COLO668 (cell line): ENCODE measurements at regions not wholly inside any gene's neighbourhood (a gene's known extent, or its start where the extent isn't known, plus 50 kb on each side); places are given as distances from the start of the nearest gene placed in this dataset.

Experiments used
- DNase-seq: peaks from one replicate; lab custom pipeline; 2025; ENCODE audit not compliant: unreplicated experiment; lab: John Stamatoyannopoulos, UW

DNA sequence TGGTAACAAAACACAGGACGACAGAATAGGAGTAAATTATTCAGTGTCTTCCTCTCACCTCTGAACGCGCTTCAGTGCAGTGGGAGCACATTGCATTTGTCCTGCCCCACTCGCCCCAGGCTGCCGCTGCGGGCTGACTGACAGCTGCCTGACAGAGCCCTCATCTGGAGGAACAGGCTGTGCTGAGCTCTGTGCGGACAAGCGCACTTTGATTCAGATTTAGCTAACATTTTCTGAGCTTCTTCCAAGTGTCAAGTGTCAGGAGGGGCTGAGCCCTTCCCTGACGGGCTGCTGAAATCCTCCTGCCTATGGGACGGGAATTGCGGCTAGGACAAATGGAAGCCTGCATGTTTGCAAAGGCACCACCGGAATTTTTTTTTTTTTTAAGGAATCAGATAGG lies 383.0 kb upstream of the CDH4 start:
- no peak for DNase-seq

DNA sequence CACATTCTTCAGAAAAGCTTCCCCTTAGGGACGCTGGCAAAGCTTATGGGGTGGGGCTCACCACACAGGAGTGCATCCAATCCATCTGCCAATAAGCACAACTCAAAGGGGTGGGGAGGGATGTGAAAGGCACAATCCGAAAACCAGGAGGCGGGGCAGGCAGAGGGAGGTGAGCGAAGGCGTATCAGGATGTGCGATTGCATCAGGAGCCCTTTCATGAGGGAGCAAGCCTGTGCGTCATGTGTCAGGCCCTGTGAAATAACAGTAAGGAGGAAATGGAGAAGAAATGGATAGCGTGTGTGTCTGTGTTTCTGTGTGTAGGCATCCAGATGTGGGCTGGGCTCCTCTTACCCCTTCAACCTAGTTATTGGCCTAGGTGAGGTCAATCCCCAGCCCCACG lies 382.4 kb upstream of the CDH4 start:
- no peak for DNase-seq

DNA sequence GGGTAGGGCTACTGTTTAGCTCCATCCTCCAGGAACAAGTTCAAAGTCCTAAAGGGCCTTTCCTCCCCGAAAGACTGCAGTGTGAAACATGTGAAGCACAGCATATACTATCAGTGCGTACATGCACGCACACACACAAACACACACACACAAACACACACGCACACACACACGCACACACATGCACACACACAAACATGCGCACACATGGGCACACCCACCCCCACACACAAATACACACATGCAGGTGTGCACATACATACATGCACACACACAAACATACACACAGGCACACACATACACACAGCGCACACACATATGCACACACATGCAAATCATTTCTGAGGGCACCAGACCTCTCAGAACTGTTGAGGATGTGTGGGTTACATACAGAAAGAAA lies 382.0 kb upstream of the CDH4 start:
- no peak for DNase-seq

DNA sequence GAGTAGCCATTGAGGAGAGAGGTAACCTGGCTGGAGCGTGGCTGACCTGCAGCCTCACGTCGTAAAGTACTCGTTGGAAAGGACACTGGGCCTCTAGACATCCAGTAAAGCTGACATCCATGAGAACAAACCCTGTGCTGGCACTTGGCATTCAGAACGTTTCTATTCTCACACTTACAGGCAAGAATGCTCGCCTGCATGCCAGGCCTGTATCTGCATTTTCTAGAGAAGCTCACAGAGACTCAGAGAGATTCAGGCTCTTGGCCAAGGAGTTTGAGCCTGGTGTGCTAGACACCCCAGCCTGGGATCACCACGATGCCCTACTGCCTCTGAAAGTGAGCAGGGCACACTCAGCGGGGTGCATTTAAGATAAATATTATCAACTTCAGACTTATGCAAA lies 379.8 kb upstream of the CDH4 start:
- no peak for DNase-seq

DNA sequence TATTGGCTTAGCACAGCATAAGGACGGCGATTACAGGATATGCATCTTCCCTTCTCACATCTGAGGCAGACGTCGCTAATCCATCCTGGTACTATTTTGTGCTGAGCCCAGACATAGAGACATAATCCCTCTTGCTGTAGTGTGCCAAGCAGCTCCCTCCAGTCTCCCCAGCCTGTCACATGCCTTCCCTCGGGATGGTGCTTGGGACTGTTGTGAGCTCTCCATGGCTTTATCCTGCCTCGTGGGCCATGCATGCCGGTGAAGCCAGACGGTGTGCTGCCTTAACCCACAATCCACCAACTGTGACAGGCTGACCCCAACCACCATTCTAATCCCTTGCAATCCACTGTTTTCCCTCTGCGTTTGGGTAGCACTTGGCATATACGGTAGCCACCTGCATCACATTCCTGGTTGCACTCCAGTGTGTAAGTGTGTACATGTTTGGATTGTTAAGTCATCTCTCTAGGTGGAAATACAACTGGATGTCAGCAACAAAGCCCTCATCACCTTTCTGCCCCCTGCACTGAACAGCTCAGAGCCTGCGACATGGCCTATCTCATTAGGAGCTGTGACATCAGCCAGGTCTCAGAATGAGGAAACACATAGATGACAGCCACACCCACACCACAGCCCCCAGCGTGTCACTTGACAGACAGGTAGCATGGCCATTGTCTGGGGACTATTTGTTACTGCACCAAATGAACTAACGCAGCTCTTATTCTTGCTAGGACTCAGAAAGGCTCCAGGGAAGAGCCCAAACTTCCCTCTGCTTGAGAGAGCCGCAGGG lies 374.8 kb upstream of the CDH4 start:
- no peak for DNase-seq

DNA sequence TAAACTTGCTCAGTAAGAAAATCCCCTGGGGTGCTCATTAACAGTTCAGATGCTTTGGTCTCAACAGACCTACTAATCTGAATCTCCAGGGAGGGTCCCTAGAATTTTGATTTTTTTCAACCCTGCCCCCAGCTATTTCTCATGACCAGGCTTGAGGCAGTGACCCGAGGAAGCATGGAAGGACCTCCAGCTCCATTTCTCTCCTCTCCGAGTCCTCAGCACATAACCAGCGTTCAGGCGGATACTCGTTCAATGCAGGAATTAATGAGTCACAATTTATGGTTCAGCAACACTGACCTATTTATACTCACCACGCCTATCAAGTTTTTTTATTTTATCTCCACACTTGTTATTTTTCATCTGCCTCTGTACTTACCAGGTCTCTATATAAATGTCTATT lies 369.2 kb upstream of the CDH4 start:
- no peak for DNase-seq

DNA sequence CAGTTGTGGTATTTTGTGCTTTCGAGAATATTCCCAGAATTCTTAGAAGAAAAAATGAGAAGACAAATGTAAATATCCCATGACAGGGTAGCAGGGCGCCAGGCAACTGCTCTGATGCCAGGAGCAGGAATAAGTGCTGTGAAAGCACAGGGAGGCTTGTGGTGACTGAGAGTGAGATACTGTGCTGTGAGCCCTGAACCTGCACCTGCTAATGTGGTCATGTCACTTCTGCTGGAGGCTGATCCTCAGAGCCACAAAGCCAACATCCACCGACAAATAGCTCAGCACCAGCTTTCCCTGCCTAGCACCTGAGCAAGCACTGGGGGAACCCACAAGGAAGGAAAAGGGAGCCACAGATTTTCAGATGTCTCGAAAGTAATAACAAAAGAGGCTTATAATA lies 368.6 kb upstream of the CDH4 start:
- no peak for DNase-seq

DNA sequence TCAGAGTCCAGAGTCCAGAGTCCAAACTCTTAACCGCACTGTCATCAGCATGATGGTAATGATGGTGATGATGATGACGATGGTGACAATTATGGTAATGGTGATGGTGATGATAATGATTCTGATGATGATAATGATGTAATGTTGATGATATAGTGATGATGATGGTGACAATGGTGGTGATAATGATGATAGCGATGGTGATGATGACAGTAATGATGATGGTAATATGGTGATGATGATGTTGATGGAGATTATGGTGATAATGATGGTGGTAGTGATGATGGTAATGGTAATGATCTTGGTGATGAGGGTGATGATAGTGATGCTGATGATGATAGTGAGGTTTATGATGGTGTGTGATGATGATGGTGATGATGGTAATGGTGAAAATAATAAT lies 367.8 kb upstream of the CDH4 start:
- DNase-seq: no peak

DNA sequence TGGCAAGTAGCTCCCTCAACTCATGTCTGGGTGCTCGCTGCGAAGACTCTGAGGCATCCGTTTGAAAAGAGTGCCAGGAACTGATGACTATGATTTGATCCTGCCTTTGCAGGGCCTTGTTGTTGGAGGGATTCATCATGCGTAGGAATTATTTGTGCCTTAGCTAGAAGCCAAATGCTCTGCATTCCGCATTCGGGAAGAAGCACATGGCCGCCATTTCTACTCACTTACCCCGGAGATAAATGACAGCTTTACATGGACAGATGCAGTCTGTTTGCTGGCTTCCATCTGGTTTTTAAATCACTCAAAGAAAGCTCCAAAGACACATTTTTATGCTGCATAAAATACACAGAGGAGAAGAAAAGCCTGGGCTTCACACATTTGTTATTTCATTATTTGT lies 363.3 kb upstream of the CDH4 start:
- no peak for DNase-seq

DNA sequence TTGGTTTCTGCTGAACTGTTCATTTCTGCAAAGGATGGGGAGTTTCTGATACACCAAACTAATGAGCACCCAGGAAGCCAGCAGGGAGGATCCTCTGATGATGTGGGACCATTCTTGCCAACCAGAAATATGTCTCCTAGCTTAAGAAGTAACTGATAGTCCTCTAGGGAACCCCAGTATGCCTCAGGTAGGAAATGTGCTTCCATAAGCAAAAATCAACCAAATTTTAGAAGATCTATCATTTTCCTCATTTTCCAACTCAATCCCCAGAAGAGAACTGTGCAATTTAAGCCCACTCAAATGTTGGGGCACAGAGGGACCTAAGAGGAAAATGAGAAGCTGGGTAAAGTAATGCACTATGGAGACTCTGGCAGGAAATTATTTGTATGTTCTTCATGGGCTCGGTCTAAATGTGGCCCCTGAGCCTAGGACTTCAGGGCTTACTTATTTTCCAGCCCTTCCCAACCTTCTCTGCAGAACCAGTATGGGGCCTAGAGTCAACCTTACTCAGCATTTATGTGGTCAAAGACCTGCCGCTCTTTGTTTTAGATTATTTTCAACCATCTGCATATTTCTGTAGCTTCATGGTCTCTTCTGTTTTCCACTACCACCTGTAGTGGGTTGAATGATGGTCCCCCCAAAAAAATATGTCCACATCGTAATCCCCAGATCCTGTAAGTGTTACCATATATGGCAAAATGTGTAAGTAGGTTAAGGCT lies 359.8 kb upstream of the CDH4 start:
- no peak for DNase-seq

DNA sequence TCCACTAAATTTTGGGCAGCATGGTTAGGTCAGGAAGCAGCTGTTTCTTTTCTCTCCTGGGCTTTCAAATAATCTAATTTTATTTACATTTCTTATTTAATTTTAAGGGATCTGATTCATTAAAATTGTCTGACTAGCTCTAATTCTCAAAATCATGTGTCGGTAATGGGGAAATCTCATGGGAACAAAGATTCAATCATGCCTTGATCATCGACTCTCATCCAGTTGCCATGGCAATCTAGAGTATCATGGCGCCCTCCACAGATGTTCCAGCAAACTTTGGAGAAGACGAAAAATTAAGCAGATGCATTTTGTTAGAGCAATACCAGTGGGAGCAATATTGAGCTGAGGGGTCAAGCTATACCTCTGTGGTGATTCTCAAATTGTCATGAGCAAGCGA lies 358.0 kb upstream of the CDH4 start:
- DNase-seq: no peak

DNA sequence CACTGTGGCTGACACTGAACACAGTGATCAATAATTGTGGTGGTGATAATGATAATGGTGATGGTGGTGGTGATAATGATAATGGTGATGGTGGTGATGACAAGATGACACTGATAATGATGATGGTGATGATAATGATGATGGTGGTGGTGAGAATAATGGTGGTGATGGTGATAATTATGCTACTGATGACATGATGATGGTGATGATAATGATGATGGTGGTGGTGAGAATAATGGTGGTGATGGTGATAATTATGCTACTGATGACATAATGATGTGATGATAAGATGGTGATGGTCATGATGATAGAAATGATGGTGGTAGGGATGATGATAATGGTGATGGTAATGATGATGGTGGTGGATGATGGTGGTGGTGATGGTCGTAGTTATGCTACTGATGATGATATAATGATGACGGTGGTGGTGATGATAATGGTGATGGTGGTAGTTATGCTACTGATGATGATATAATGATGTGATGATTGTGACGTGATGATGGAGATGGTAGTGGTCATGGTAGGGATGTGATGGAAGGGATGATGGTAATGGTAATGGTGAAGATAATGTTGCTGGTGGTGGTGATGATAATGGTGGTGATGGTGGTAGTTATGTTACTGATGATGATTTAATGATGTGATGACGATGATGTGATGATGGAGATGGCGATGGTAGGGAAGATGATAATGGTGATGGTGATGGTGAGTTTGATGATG lies 356.5 kb upstream of the CDH4 start:
- no peak for DNase-seq

DNA sequence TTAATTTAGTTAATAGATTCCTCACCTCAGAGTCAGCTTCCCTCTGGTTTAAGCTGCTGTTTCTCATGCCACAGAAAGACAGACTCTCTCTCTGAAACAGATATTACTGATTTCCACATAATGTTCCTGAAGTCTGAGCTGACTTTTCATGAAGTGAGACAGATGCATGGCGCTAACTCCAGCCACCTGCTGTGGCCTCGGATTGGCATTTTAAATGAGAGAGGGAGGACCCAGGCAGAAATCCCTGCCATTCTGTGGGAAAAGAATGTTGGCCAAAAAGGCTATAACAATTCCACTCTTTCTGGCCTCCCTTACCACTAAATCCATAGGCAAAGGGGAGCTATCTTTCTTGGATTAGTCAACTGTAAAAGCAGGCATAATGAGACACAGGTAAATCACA lies 354.1 kb upstream of the CDH4 start:
- DNase-seq: no peak

DNA sequence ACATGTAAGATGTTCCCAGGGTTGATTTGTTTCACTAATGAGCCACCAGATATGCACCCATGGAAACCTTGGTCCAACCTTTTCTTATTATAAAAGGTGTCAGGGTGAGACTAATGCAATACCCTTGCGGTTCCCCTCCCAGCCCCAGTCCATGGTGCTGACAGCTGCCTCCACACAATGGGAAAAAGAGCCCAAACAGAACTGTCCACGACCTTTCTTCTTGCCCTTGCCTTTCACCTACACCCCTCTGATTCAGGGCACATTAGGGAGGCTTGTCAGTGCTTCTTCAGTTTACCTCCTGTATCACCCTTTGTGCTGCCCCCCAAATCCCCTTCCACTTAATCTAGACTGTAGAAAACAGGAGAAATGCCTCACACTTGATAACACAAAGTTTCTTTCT lies 352.7 kb upstream of the CDH4 start:
- DNase-seq: no peak

DNA sequence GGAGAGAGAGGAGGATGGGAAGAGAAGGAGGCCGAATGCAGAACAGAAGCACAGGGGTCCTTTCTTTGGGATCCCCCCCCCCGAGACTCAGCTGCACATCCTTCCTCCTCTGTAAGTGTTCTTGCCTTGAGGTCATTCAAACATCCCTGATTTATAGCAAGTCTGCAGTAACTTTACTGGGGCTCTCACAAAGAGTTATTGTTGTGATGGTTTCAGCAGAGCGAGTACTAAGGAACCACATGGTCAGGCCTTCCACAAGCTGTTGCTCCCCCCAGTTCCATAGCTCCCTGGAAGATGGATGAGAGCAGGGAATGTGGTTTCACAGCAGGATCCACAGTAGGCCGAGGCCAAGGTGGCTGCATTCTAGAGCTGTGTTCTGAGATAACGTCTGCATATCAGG lies 351.4 kb upstream of the CDH4 start:
- no peak for DNase-seq

DNA sequence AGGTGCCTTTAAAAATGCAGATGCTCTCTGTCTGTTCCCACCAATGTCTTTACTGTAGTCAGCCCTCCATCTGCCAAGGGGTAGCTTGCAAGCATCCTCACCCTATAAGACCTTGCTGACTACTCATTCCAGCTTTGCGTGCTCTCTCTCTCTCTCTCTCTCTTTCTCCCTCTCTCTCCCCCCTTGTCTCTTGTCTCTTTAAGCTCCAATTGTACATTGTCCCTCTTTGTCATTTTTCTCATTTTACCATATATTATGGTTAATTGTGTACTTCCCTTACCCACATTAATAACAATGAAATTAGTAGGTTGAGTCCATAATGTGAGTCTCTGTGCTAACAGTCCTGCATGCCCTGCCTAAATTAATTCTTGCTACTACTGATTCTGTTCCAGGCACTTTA lies 350.2 kb upstream of the CDH4 start:
- DNase-seq: no peak

DNA sequence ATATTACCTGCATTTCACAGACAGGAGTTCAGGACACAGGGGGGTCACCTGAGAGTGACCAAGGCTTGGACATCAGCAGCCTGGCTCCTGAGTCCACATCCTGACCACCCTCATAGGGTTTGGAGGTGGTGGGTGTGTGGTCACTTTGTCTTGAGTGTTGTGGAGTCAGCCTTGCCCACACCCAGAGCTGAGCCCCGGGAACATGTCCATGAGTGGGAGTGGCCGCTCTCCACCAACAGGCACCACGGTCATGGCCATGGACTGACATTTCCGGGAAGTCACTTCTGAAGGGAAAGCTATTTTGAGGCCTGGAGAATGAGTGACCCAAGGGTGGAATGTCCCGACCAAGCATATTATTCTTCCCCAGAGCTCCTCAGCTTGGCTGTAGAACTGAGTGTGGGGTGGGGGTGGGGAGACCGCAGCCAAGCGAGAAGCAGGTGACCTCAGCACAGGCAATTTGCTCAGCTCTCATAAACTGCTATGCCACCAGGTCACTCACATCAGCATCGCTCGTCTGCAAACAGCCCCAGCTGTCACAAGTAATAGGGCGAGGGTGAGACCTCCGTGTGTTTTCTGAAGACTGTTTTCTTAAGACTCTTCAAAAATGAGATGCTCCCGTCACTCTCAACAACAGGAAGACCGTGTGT lies 348.6 kb upstream of the CDH4 start:
- DNase-seq: no peak

DNA sequence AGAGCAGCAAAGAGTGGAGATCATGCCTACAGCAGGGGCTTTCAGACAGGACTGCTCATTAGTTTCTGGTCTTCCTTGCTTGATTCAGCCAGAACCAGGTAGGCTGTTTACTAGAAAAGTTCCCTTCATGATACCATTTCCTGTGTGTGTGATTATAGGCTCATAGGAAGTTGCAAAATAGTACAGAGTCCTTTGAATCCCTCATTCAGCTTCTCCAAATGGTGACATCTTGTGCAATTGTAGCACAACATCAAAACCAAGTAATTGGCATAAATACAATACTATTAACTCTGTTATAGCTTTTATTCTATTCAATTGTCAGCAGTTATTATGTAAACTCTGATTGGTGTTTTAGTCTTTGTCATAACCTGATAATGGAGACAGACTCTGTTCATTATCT lies 347.3 kb upstream of the CDH4 start:
- no peak for DNase-seq

DNA sequence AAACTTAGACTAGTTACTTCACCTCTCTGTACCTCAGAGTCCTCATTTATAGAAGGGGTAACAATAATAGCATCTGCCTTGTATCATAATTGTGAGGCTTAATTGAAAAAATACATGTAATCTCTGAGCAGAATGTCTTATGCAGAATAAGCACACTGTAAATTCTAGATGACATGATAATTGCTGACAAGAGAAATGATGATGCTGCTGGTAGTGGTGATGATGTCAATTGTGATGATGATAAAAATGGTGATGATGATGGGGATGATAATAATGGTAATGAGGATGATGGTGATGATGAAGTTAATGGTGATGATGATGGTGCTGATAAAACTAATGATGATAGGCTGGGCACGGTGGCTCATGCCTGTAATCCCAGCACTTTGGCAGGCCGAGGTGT lies 346.1 kb upstream of the CDH4 start:
- DNase-seq: no peak

DNA sequence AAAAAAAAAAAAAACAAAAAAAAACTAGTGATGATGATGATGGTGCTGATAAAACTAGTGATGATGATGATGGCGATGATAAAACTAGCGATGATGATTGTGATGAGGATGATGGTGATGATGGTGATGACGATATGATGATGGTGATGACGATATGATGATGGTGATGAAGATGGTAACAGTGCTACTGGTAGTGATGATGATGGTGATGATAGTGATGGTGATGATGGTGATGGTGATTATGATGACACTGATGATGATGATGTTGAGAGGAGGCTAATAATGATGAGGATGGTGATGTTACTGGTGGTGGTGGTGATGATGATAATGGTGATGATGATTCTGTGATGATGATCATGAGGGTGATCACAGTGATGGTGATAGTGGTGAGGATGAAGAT lies 345.5 kb upstream of the CDH4 start:
- DNase-seq: no peak

DNA sequence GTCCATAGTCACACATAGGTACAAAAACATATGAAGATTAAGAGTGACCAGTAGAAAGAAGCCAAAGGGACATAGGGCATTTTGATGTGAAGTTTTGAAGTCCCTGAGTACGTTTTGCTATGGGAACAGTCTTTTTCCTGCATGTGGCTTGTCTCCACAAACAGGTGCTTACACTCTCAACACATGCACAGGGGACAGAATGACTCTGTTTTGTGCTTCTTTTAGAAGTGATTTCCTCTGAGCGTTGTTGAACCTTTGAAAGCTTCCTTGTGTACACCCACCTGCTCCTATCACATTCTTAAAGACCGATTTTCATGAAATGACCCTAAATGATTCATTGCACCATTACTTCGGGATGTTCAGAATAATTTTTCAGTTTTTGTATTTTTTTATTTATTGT lies 338.8 kb upstream of the CDH4 start:
- no peak for DNase-seq
